SK-N-SH treated with all-trans-retinoic acid at 6 μM for 48 hours (cell line): ENCODE measurements at regions not wholly inside any gene's neighbourhood (a gene's known extent, or its start where the extent isn't known, plus 50 kb on each side); places are given as distances from the start of the nearest gene placed in this dataset.
A peak's percentile ranks its signal among the peaks of the same experiment; 100 is the strongest.

Experiments used
- ATAC-seq: fragments of 200-7000 bp; cut with Tn5 transposase; 3 replicates; pipeline ENCODE4 v1.9.1; 2020; ENCODE audit warnings: mild to moderate bottlenecking, moderate library complexity
- ARNTL ChIP-seq: fragments of 450-650 bp; formaldehyde crosslinking; IDR thresholded peaks from 2 replicates; pipeline ENCODE4 v1.5.0; 2020; ENCODE audit warnings: low read depth, mild to moderate bottlenecking, moderate library complexity, borderline replicate concordance
- CSDC2 ChIP-seq: fragments of 250-450 bp; sonication (Bioruptor Pico); IDR thresholded peaks from 2 replicates; pipeline ENCODE4 v1.5.0; 2020; ENCODE audit warnings: mild to moderate bottlenecking, moderate library complexity
- ISL1 ChIP-seq: fragments of 250-450 bp; sonication (Bioruptor Pico); IDR thresholded peaks from 2 replicates; pipeline ENCODE4 v2.1.2; 2022; ENCODE audit warnings: mild to moderate bottlenecking, moderate library complexity
- PPARA ChIP-seq: fragments of 250-450 bp; sonication (Bioruptor Pico); IDR thresholded peaks from 2 replicates; pipeline ENCODE4 v1.5.0; 2020; ENCODE audit warnings: mild to moderate bottlenecking, borderline replicate concordance
- TCF4 ChIP-seq: fragments of 250-450 bp; sonication (Bioruptor Pico); IDR thresholded peaks from 2 replicates; pipeline ENCODE4 v1.8.0; 2021; ENCODE audit warnings: mild to moderate bottlenecking, moderate library complexity, borderline replicate concordance
- TOX ChIP-seq: fragments of 250-450 bp; sonication (Bioruptor Pico); IDR thresholded peaks from 2 replicates; pipeline ENCODE4 v1.8.0; 2021; ENCODE audit warnings: mild to moderate bottlenecking, moderate library complexity, borderline replicate concordance
- ZC3H10 ChIP-seq: fragments of 250-450 bp; sonication (Bioruptor Pico); IDR thresholded peaks from 2 replicates; pipeline ENCODE4 v1.5.1; 2021; ENCODE audit warnings: mild to moderate bottlenecking, moderate library complexity
- ZFP3 ChIP-seq: fragments of 250-450 bp; sonication (Bioruptor Pico); IDR thresholded peaks from 2 replicates; pipeline ENCODE4 v1.5.0; 2020; ENCODE audit warnings: mild to moderate bottlenecking, moderate library complexity
- ZNF565 ChIP-seq: fragments of 450-650 bp; formaldehyde crosslinking; conservative IDR thresholded peaks from 2 replicates; pipeline ENCODE4 v1.5.0; 2020; ENCODE audit warnings: low read depth, mild to moderate bottlenecking, moderate library complexity
- ZNF70 ChIP-seq: fragments of 450-650 bp; formaldehyde crosslinking; IDR thresholded peaks from 2 replicates; pipeline ENCODE4 v1.5.0; 2020; ENCODE audit warnings: mild to moderate bottlenecking, moderate library complexity
- ZNF8 ChIP-seq: fragments of 450-650 bp; formaldehyde crosslinking; IDR thresholded peaks from 2 replicates; pipeline ENCODE4 v1.5.0; 2020; ENCODE audit warnings: mild to moderate bottlenecking, moderate library complexity
- TF ChIP-seq, protein P1 (sequence below): fragments of 250-450 bp; sonication (Bioruptor Pico); IDR thresholded peaks from 2 replicates; pipeline ENCODE4 v1.5.0; 2020; ENCODE audit warnings: mild to moderate bottlenecking, moderate library complexity
- TF ChIP-seq, protein P2 (sequence below): fragments of 250-450 bp; sonication (Bioruptor Pico); IDR thresholded peaks from 2 replicates; pipeline ENCODE4 v1.8.0; 2021; ENCODE audit warnings: low read depth, mild to moderate bottlenecking, moderate library complexity, borderline replicate concordance
- TF ChIP-seq, protein P3 (sequence below): fragments of 250-450 bp; sonication (Bioruptor Pico); IDR thresholded peaks from 2 replicates; pipeline ENCODE4 v1.5.1; 2020; ENCODE audit warnings: low read depth, mild to moderate bottlenecking, moderate library complexity
- TF ChIP-seq, protein P4 (sequence below): fragments of 250-450 bp; sonication (Bioruptor Pico); IDR thresholded peaks from 2 replicates; pipeline ENCODE4 v1.5.1; 2021; ENCODE audit warnings: mild to moderate bottlenecking, moderate library complexity
- TF ChIP-seq, protein P5 (sequence below): fragments of 250-450 bp; sonication (Bioruptor Pico); IDR thresholded peaks from 2 replicates; pipeline ENCODE4 v1.8.0; 2020; ENCODE audit warnings: mild to moderate bottlenecking, moderate library complexity, borderline replicate concordance

DNA sequence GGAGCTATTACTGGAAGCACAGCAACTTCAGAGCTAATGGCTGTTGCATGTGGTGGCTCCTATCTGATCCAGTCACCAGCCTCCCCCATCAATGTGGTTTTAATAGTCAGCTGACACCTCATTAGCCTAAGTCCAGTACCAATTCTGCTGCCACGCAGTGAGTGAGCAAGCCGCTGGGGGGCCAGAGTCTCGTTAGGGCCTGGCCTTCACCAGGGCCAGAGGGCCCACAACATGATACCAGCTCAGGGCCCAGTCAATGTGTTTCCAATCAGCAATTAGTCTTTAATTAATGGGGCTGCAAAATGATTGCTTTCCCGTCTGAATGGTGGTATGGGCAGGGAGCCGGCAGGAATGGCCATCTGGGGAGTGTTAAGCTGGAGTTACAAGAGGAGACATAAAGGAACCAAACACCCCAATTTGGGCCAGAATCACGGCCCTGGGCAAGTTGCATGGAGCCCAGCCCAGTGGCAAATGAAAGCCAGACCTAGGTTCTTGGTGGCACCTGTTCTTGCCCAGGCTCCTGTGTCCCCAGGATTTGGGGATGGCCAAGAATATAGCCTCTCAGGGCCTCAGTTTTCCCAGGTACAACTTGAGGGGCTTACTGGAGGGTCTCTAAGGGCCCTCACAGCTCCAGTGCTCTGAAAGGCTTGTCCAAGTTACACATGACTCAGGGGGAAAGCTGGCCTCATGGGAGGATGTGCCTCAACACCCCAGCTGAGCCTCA is 119.2 kb downstream of the EFNB1 start:
- ATAC-seq = peak; percentile 44; the same call in 2 of the 3 replicates
- TF ChIP-seq, protein P1, sequence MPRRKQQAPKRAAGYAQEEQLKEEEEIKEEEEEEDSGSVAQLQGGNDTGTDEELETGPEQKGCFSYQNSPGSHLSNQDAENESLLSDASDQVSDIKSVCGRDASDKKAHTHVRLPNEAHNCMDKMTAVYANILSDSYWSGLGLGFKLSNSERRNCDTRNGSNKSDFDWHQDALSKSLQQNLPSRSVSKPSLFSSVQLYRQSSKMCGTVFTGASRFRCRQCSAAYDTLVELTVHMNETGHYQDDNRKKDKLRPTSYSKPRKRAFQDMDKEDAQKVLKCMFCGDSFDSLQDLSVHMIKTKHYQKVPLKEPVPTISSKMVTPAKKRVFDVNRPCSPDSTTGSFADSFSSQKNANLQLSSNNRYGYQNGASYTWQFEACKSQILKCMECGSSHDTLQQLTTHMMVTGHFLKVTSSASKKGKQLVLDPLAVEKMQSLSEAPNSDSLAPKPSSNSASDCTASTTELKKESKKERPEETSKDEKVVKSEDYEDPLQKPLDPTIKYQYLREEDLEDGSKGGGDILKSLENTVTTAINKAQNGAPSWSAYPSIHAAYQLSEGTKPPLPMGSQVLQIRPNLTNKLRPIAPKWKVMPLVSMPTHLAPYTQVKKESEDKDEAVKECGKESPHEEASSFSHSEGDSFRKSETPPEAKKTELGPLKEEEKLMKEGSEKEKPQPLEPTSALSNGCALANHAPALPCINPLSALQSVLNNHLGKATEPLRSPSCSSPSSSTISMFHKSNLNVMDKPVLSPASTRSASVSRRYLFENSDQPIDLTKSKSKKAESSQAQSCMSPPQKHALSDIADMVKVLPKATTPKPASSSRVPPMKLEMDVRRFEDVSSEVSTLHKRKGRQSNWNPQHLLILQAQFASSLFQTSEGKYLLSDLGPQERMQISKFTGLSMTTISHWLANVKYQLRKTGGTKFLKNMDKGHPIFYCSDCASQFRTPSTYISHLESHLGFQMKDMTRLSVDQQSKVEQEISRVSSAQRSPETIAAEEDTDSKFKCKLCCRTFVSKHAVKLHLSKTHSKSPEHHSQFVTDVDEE (CRISPR knock-in tag) = 0 out of 2 replicates have a peak, but pooled peaks have one; percentile 40
- TF ChIP-seq ZNF8 (CRISPR knock-in tag) = no peak
- TF ChIP-seq TCF4 (CRISPR knock-in tag) = peak; percentile 35; the same call in 1 of the 2 replicates
- TF ChIP-seq ZNF565 (CRISPR knock-in tag) = no peak
- no peak for TF ChIP-seq PPARA (CRISPR knock-in tag)

DNA sequence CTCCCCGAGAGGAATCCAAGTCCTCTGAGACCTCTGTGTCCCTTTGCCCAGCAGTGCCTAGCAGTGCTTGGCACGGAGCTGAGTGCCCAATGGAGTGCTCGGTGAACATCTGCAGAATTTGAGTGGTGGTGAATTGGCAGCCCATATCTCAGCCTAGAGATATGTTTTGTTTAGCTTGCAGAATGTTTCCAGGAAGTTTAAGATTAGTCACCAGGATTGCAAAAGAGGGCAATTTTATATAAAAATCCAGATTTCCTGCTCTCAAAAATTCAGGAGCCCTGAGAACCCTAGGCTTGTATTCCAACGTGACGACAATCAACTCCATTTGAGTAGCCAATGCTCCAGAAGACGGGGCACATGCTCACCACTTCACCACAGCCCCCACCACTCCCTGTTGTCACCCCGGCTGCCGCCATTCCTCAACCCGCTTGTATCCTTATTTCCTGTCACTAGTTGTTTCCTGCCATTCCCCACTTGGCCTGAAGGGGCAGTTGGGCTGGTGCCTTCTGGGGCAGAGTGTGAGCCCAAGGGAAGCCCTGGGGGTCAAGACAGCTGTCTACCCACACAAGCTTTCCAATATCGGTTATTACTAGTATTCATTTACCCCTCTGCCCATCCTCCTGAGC is 116.9 kb downstream of the EFNB1 start:
- TF ChIP-seq TOX (no peak), CSDC2 (CRISPR knock-in tag) (no peak), ZFP3 (CRISPR knock-in tag) (no peak), ZNF565 (CRISPR knock-in tag) (no peak)
- TF ChIP-seq, protein P2, sequence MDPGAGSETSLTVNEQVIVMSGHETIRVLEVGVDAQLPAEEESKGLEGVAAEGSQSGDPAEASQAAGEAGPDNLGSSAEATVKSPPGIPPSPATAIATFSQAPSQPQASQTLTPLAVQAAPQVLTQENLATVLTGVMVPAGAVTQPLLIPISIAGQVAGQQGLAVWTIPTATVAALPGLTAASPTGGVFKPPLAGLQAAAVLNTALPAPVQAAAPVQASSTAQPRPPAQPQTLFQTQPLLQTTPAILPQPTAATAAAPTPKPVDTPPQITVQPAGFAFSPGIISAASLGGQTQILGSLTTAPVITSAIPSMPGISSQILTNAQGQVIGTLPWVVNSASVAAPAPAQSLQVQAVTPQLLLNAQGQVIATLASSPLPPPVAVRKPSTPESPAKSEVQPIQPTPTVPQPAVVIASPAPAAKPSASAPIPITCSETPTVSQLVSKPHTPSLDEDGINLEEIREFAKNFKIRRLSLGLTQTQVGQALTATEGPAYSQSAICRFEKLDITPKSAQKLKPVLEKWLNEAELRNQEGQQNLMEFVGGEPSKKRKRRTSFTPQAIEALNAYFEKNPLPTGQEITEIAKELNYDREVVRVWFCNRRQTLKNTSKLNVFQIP (CRISPR knock-in tag) = no peak
- ATAC-seq = peak; percentile 70

DNA sequence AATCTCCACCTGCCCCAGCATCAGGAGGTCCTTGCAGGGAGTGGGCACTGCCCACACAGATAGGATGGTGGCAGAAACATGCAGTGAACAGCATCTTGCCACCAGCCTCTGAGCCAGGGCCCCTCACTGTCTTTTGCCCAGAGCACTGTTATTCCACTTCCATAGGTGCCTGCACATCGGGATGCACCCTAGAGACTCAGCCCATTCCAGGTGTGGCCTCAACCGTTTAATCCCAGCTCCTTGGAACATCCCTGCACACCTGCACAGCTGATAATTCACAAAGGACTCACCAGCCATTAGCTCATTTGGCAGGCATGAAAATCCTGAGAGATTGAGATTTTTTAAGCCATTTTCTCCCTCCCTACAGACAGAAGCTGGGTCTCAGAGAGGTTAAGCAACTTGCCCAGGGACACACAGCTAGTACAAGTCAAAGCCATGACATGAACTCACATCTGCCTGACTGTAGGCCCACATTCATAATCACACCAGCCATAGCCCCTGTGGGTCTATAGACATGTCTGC is 116.3 kb downstream of the EFNB1 start:
- ATAC-seq = no peak
- TF ChIP-seq TCF4 (CRISPR knock-in tag) = no peak
- TF ChIP-seq ZNF8 (CRISPR knock-in tag) = no peak
- no peak for TF ChIP-seq ARNTL (CRISPR knock-in tag)
- TF ChIP-seq ISL1 (CRISPR knock-in tag) = no peak
- no peak for TF ChIP-seq ZNF70 (CRISPR knock-in tag)
- TF ChIP-seq, protein P3, sequence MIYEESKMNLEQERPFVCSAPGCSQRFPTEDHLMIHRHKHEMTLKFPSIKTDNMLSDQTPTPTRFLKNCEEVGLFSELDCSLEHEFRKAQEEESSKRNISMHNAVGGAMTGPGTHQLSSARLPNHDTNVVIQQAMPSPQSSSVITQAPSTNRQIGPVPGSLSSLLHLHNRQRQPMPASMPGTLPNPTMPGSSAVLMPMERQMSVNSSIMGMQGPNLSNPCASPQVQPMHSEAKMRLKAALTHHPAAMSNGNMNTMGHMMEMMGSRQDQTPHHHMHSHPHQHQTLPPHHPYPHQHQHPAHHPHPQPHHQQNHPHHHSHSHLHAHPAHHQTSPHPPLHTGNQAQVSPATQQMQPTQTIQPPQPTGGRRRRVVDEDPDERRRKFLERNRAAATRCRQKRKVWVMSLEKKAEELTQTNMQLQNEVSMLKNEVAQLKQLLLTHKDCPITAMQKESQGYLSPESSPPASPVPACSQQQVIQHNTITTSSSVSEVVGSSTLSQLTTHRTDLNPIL (CRISPR knock-in tag) = no peak
- TF ChIP-seq, protein P4, sequence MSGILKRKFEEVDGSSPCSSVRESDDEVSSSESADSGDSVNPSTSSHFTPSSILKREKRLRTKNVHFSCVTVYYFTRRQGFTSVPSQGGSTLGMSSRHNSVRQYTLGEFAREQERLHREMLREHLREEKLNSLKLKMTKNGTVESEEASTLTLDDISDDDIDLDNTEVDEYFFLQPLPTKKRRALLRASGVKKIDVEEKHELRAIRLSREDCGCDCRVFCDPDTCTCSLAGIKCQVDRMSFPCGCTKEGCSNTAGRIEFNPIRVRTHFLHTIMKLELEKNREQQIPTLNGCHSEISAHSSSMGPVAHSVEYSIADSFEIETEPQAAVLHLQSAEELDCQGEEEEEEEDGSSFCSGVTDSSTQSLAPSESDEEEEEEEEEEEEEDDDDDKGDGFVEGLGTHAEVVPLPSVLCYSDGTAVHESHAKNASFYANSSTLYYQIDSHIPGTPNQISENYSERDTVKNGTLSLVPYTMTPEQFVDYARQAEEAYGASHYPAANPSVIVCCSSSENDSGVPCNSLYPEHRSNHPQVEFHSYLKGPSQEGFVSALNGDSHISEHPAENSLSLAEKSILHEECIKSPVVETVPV (CRISPR knock-in tag) = no peak
- TF ChIP-seq ZFP3 (CRISPR knock-in tag) = no peak
- TF ChIP-seq, protein P5, sequence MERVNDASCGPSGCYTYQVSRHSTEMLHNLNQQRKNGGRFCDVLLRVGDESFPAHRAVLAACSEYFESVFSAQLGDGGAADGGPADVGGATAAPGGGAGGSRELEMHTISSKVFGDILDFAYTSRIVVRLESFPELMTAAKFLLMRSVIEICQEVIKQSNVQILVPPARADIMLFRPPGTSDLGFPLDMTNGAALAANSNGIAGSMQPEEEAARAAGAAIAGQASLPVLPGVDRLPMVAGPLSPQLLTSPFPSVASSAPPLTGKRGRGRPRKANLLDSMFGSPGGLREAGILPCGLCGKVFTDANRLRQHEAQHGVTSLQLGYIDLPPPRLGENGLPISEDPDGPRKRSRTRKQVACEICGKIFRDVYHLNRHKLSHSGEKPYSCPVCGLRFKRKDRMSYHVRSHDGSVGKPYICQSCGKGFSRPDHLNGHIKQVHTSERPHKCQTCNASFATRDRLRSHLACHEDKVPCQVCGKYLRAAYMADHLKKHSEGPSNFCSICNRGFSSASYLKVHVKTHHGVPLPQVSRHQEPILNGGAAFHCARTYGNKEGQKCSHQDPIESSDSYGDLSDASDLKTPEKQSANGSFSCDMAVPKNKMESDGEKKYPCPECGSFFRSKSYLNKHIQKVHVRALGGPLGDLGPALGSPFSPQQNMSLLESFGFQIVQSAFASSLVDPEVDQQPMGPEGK (CRISPR knock-in tag) = no peak
- TF ChIP-seq ZC3H10 = no peak
- no peak for TF ChIP-seq CSDC2 (CRISPR knock-in tag)
- TF ChIP-seq, protein P1 (CRISPR knock-in tag) = no peak
